ENCODE measurements at regions not wholly inside any gene's neighbourhood (a gene's known extent, or its start where the extent isn't known, plus 50 kb on each side); places are given as distances from the start of the nearest gene placed in this dataset.

- ChIA-PET CTCF (no interaction called here), POLR2A (no interaction called here)
- intact Hi-C loops (cut with micrococcal nuclease) = no loop called here
- Mint-ChIP-seq H3K4me1 (no peaks in the 10 kb centered on the region), H3K4me3 (no peak overlapping the region), H3K27ac (no peak overlapping the region), H3K9me3 (no peaks in the 10 kb centered on the region), H3K36me3 (ENCODE audit: low read depth) (no peaks in the 10 kb centered on the region), H3K27me3 (no peaks in the 10 kb centered on the region)
- no peak for TF ChIP-seq CTCF (IDR thresholded peaks at IDR 0.05)
- ATAC-seq (ENCODE audit: low read depth) (no peak), DNase-seq (no peak)
Observed at GRCh38 chr21:15400905-15401304, 328.9 kb upstream of the USP25 start.

GRCh38 chr21:15401331-15401730 is 328.5 kb upstream of the USP25 start:
- ChIA-PET CTCF (no interaction called here), POLR2A (no interaction called here)
- Mint-ChIP-seq H3K27ac (no peak overlapping the region), H3K4me3 (no peak overlapping the region), H3K4me1 (no peaks in the 10 kb centered on the region), H3K9me3 (no peaks in the 10 kb centered on the region), H3K27me3 (no peaks in the 10 kb centered on the region), H3K36me3 (ENCODE audit: low read depth) (no peaks in the 10 kb centered on the region)
- ATAC-seq (ENCODE audit: low read depth) (no peak), DNase-seq (no peak)
- intact Hi-C loops (cut with micrococcal nuclease) = no loop called here
- TF ChIP-seq CTCF (IDR thresholded peaks at IDR 0.05) = no peak

- no peak overlapping the region for H3K4me3 Mint-ChIP-seq
- ATAC-seq (ENCODE audit: low read depth) (no peak), DNase-seq (no peak)
- H3K9me3 Mint-ChIP-seq = no peaks in the 10 kb centered on the region
- no peak for TF ChIP-seq CTCF (IDR thresholded peaks at IDR 0.05)
- no peaks in the 10 kb centered on the region for H3K27me3 Mint-ChIP-seq
- H3K4me1 Mint-ChIP-seq = no peaks in the 10 kb centered on the region
- CTCF ChIA-PET = no interaction called here
- no peaks in the 10 kb centered on the region for H3K36me3 Mint-ChIP-seq (ENCODE audit: low read depth)
- POLR2A ChIA-PET = no interaction called here
- intact Hi-C loops (cut with micrococcal nuclease) = no loop called here
- H3K27ac Mint-ChIP-seq = no peak overlapping the region
Observed at GRCh38 chr21:15405214-15405613, 324.6 kb upstream of the USP25 start.

- POLR2A ChIA-PET = no interaction called here
- H3K27me3 Mint-ChIP-seq = no peaks in the 10 kb centered on the region
- DNase-seq (no peak), ATAC-seq (ENCODE audit: low read depth) (no peak)
- peaks cover 5% of the 10 kb centered on the region for H3K9me3 Mint-ChIP-seq
- no peak overlapping the region for H3K27ac Mint-ChIP-seq
- CTCF ChIA-PET = no interaction called here
- no peaks in the 10 kb centered on the region for H3K4me1 Mint-ChIP-seq
- TF ChIP-seq CTCF (IDR thresholded peaks at IDR 0.05) = no peak
- H3K4me3 Mint-ChIP-seq = no peak overlapping the region
- no peaks in the 10 kb centered on the region for H3K36me3 Mint-ChIP-seq (ENCODE audit: low read depth)
- intact Hi-C loops (cut with micrococcal nuclease) = no loop called here
Observed at GRCh38 chr21:15406791-15407190, 323.0 kb upstream of the USP25 start.

DNA sequence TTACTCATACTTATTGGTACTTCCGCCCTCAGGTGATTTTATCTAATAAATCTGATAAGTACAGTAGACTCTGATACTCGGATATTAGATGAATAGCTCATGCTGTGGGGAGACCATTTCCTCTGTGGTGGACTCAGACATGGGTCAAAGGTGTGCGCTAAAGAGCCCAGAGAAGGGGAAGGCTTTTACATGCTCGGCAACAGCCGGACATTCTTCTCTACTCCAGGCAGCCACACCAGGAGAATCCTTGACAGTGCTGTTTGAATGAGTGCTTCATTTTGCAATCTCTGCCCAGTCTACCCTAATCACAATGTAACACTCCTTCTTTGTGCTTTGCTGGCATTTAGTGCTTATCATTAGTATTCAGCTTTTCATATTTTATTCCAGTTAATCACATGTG is 322.2 kb upstream of the USP25 start:
- Mint-ChIP-seq H3K36me3 (ENCODE audit: low read depth) (no peaks in the 10 kb centered on the region), H3K27ac (no peak overlapping the region), H3K4me3 (no peak overlapping the region), H3K27me3 (no peaks in the 10 kb centered on the region), H3K9me3 (peaks cover 5% of the 10 kb centered on the region), H3K4me1 (no peaks in the 10 kb centered on the region)
- TF ChIP-seq CTCF (IDR thresholded peaks at IDR 0.05) = no peak
- CTCF ChIA-PET = no interaction called here
- POLR2A ChIA-PET = no interaction called here
- DNase-seq = no peak
- intact Hi-C loops (cut with micrococcal nuclease) = no loop called here
- no peak for ATAC-seq (ENCODE audit: low read depth)

Measured in activated B cell treated with CpG ODN at 0.5 μM for 24 hours (primary cell).